Neutrophil (primary cell): ENCODE measurements at regions not wholly inside any gene's neighbourhood (a gene's known extent, or its start where the extent isn't known, plus 50 kb on each side); places are given as distances from the start of the nearest gene placed in this dataset.

Experiments
- H3K27ac ChIP-seq: fragments of 200-600 bp; sonication (generic); 2 replicates; pipeline ENCODE4 v1.5.1; 2016; ENCODE audit warnings: mild to moderate bottlenecking, moderate library complexity
- H3K27me3 ChIP-seq: fragments of 200-600 bp; sonication (generic); 2 replicates; pipeline ENCODE4 v1.6.0; 2016; ENCODE audit warnings: mild to moderate bottlenecking
- H3K36me3 ChIP-seq: fragments of 200-600 bp; sonication (generic); 2 replicates; pipeline ENCODE4 v1.5.1; 2017
- H3K4me1 ChIP-seq, 2 experiments: fragments of 200-600 bp in 1 of 2; sonication (generic) in 1 of 2; 1 replicate in 1 of 2; 2 replicates in 1 of 2; pipeline versions ENCODE4 v1.5.1 to v1.6.1; 2013 to 2016; ENCODE audit warnings: low read depth in 1 of 2, low read length in 1 of 2, mild to moderate bottlenecking in 1 of 2, moderate library complexity in 1 of 2; ENCODE audit not compliant: control insufficient read depth in 1 of 2, insufficient read depth in 1 of 2
- H3K4me3 ChIP-seq, 2 experiments: fragments of 200-600 bp in 1 of 2; sonication (generic) in 1 of 2; 1 replicate in 1 of 2; 2 replicates in 1 of 2; pipeline ENCODE4 v1.5.1; 2013 to 2016; ENCODE audit warnings: low read depth in 1 of 2, low read length in 1 of 2, mild to moderate bottlenecking in 1 of 2, moderate library complexity in 1 of 2
- H3K9me3 ChIP-seq: fragments of 200-600 bp; sonication (generic); 2 replicates; pipeline ENCODE4 v1.5.1; 2016
- CTCF ChIP-seq: fragments of 200-600 bp; sonication (generic); IDR thresholded peaks from 2 replicates; pipeline ENCODE4 v1.5.1; 2016; ENCODE audit warnings: antibody characterized with exemption

GRCh38 chr10:83816942-83817341 lies 322.4 kb upstream of the GHITM start:
- H3K4me3 ChIP-seq = no peak overlapping the region
- no peaks in the 10 kb centered on the region for H3K36me3 ChIP-seq
- no peaks in the 10 kb centered on the region for H3K4me1 ChIP-seq
- H3K27me3 ChIP-seq = no peaks in the 10 kb centered on the region
- H3K27ac ChIP-seq = no peak overlapping the region
- no peak for TF ChIP-seq CTCF
- H3K9me3 ChIP-seq = no peaks in the 10 kb centered on the region

- no peak for TF ChIP-seq CTCF
- no peak overlapping the region for H3K4me3 ChIP-seq
Observed at GRCh38 chr10:83817797-83818196, 321.5 kb upstream of the GHITM start.

GRCh38 chr10:83819609-83820008 lies 319.7 kb upstream of the GHITM start:
- Histone ChIP-seq H3K4me3 (no peak overlapping the region), H3K9me3 (no peaks in the 10 kb centered on the region), H3K27me3 (no peaks in the 10 kb centered on the region), H3K4me1 (no peaks in the 10 kb centered on the region), H3K36me3 (no peaks in the 10 kb centered on the region), H3K27ac (no peak overlapping the region)
- no peak for TF ChIP-seq CTCF

More at GRCh38 chr10:83817797-83818196, 321.5 kb upstream of the GHITM start:
- Histone ChIP-seq H3K9me3 (no peaks in the 10 kb centered on the region), H3K36me3 (no peaks in the 10 kb centered on the region), H3K27ac (no peak overlapping the region), H3K4me1 (no peaks in the 10 kb centered on the region), H3K27me3 (no peaks in the 10 kb centered on the region)

- Histone ChIP-seq H3K4me1 (no peaks in the 10 kb centered on the region), H3K4me3 (no peak overlapping the region), H3K27ac (no peak overlapping the region), H3K27me3 (no peaks in the 10 kb centered on the region), H3K36me3 (no peaks in the 10 kb centered on the region), H3K9me3 (no peaks in the 10 kb centered on the region)
- TF ChIP-seq CTCF = no peak
Observed at GRCh38 chr10:83820033-83820432, 319.3 kb upstream of the GHITM start.

GRCh38 chr10:83824099-83824498 lies 315.2 kb upstream of the GHITM start:
- H3K27ac ChIP-seq = no peak overlapping the region

More at GRCh38 chr10:83824099-83824498, 315.2 kb upstream of the GHITM start:
- Histone ChIP-seq H3K4me1 (no peaks in the 10 kb centered on the region), H3K4me3 (no peak overlapping the region), H3K36me3 (no peaks in the 10 kb centered on the region), H3K9me3 (no peaks in the 10 kb centered on the region), H3K27me3 (no peaks in the 10 kb centered on the region)
- no peak for TF ChIP-seq CTCF
